NCI-H345 treated with DMSO at 0.1 percent for 48 hours (cell line): ENCODE measurements at regions not wholly inside any gene's neighbourhood (a gene's known extent, or its start where the extent isn't known, plus 50 kb on each side); places are given as distances from the start of the nearest gene placed in this dataset.

Source experiments
- DNase-seq: peaks from one replicate; lab custom pipeline; 2025; ENCODE audit not compliant: unreplicated experiment; lab: John Stamatoyannopoulos, UW

GRCh38 chr2:8016688-8017087, 665.2 kb upstream of the ID2 start:
- DNase-seq: no peak

GRCh38 chr2:8018956-8019355, 662.9 kb upstream of the ID2 start:
- no peak for DNase-seq

- no peak for DNase-seq
Measured at GRCh38 chr2:8019934-8020333, 661.9 kb upstream of the ID2 start.

GRCh38 chr2:8021921-8022320, 659.9 kb upstream of the ID2 start:
- no peak for DNase-seq

GRCh38 chr2:8022908-8023640, 658.8 kb upstream of the ID2 start:
- no peak for DNase-seq

- DNase-seq: no peak
Measured at GRCh38 chr2:8024506-8024905, 657.4 kb upstream of the ID2 start.

GRCh38 chr2:8026381-8026780, 655.5 kb upstream of the ID2 start:
- DNase-seq: no peak

- DNase-seq: no peak
Measured at GRCh38 chr2:8027387-8027786, 654.5 kb upstream of the ID2 start.

- DNase-seq: no peak
Measured at GRCh38 chr2:8028036-8028435, 653.8 kb upstream of the ID2 start.

GRCh38 chr2:8028436-8028835, 653.4 kb upstream of the ID2 start:
- DNase-seq: no peak

- DNase-seq: no peak
Measured at GRCh38 chr2:8028981-8029380, 652.9 kb upstream of the ID2 start.

- DNase-seq: no peak
Measured at GRCh38 chr2:8030573-8031303, 651.1 kb upstream of the ID2 start.

GRCh38 chr2:8031370-8031769, 650.5 kb upstream of the ID2 start:
- no peak for DNase-seq

- DNase-seq: no peak
Measured at GRCh38 chr2:8033546-8034096, 648.2 kb upstream of the ID2 start.

GRCh38 chr2:8036366-8036765, 645.5 kb upstream of the ID2 start:
- no peak for DNase-seq

- DNase-seq: no peak
Measured at GRCh38 chr2:8039732-8040131, 642.1 kb upstream of the ID2 start.

GRCh38 chr2:8043295-8043694, 638.6 kb upstream of the ID2 start:
- DNase-seq: no peak

GRCh38 chr2:8044046-8044594, 637.7 kb upstream of the ID2 start:
- no peak for DNase-seq

- no peak for DNase-seq
Measured at GRCh38 chr2:8045081-8045614, 636.7 kb upstream of the ID2 start.

GRCh38 chr2:8046849-8047248, 635.0 kb upstream of the ID2 start:
- DNase-seq: no peak

GRCh38 chr2:8049176-8049575, 632.7 kb upstream of the ID2 start:
- DNase-seq: no peak
